WTC11 (cell line): ENCODE measurements at regions not wholly inside any gene's neighbourhood (a gene's known extent, or its start where the extent isn't known, plus 50 kb on each side); places are given as distances from the start of the nearest gene placed in this dataset.

ENCODE experiments used
- CTCF ChIP-seq: fragments of 200-600 bp; IDR thresholded peaks from 2 replicates; pipeline ENCODE4 v1.8.0; 2022; ENCODE audit warnings: antibody characterized with exemption
- ETV6 ChIP-seq: sonication (generic); formaldehyde crosslinking; IDR thresholded peaks from 2 replicates; pipeline ENCODE4 v1.8.1; 2022; ENCODE audit warnings: mild to moderate bottlenecking, missing genetic modification reagents
- JAZF1 ChIP-seq: fragments of 250-450 bp; sonication (Bioruptor Pico); IDR thresholded peaks from 2 replicates; pipeline ENCODE4 v1.9.0; 2021; ENCODE audit warnings: moderate library complexity, mild to moderate bottlenecking, inconsistent platforms
- MLX ChIP-seq: sonication (generic); formaldehyde crosslinking; IDR thresholded peaks from 2 replicates; pipeline ENCODE4 v1.8.1; 2023; ENCODE audit warnings: mild to moderate bottlenecking, missing genetic modification reagents, moderate library complexity
- NR1H2 ChIP-seq: sonication (generic); formaldehyde crosslinking; IDR thresholded peaks from 2 replicates; pipeline ENCODE4 v1.9.0; 2021; ENCODE audit warnings: mild to moderate bottlenecking, moderate library complexity, missing genetic modification reagents
- NR3C1 ChIP-seq: sonication (generic); formaldehyde crosslinking; conservative IDR thresholded peaks from 2 replicates; pipeline ENCODE4 v1.8.1; 2023; ENCODE audit warnings: low read depth, mild to moderate bottlenecking, missing genetic modification reagents
- SP1 ChIP-seq: sonication (generic); formaldehyde crosslinking; conservative IDR thresholded peaks from 2 replicates; pipeline ENCODE4 v1.8.1; 2022; ENCODE audit warnings: missing genetic modification reagents
- STAT6 ChIP-seq: sonication (generic); formaldehyde crosslinking; conservative IDR thresholded peaks from 2 replicates; pipeline ENCODE4 v1.8.1; 2023; ENCODE audit warnings: mild to moderate bottlenecking, low read depth, missing genetic modification reagents, moderate library complexity
- USF1 ChIP-seq: sonication (generic); formaldehyde crosslinking; IDR thresholded peaks from 2 replicates; pipeline ENCODE4 v1.8.0; 2022; ENCODE audit warnings: mild to moderate bottlenecking, missing genetic modification reagents
- USF2 ChIP-seq: sonication (generic); formaldehyde crosslinking; IDR thresholded peaks from 2 replicates; pipeline ENCODE4 v1.8.1; 2023; ENCODE audit warnings: mild to moderate bottlenecking, missing genetic modification reagents, moderate library complexity
- ZNF512 ChIP-seq: sonication (generic); formaldehyde crosslinking; IDR thresholded peaks from 2 replicates; pipeline ENCODE4 v1.8.1; 2022; ENCODE audit warnings: missing genetic modification reagents, borderline replicate concordance
- TF ChIP-seq, protein P1 (sequence below): sonication (generic); formaldehyde crosslinking; IDR thresholded peaks from 2 replicates; pipeline ENCODE4 v1.8.0; 2022; ENCODE audit warnings: mild to moderate bottlenecking, missing genetic modification reagents
- TF ChIP-seq, protein P2 (sequence below): fragments of 250-450 bp; sonication (Bioruptor Pico); IDR thresholded peaks from 2 replicates; pipeline ENCODE4 v1.9.0; 2021; ENCODE audit warnings: mild to moderate bottlenecking
- TF ChIP-seq, protein P3 (sequence below): sonication (generic); formaldehyde crosslinking; conservative IDR thresholded peaks from 2 replicates; pipeline ENCODE4 v1.8.1; 2022; ENCODE audit warnings: mild to moderate bottlenecking, missing genetic modification reagents

- TF ChIP-seq CTCF: no peak
- TF ChIP-seq, protein P1, sequence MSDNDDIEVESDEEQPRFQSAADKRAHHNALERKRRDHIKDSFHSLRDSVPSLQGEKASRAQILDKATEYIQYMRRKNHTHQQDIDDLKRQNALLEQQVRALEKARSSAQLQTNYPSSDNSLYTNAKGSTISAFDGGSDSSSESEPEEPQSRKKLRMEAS (CRISPR knock-in tag): no peak
- no peak for TF ChIP-seq USF1 (CRISPR knock-in tag)
- TF ChIP-seq ETV6: no peak
- TF ChIP-seq NR3C1 (CRISPR knock-in tag): no peak
- TF ChIP-seq SP1 (CRISPR knock-in tag): no peak
- TF ChIP-seq USF2: no peak
- no peak for TF ChIP-seq ZNF512 (CRISPR knock-in tag)
- TF ChIP-seq, protein P2, sequence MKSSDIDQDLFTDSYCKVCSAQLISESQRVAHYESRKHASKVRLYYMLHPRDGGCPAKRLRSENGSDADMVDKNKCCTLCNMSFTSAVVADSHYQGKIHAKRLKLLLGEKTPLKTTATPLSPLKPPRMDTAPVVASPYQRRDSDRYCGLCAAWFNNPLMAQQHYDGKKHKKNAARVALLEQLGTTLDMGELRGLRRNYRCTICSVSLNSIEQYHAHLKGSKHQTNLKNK (CRISPR knock-in tag): no peak
- no peak for TF ChIP-seq JAZF1
- no peak for TF ChIP-seq NR1H2 (CRISPR knock-in tag)
- TF ChIP-seq, protein P3, sequence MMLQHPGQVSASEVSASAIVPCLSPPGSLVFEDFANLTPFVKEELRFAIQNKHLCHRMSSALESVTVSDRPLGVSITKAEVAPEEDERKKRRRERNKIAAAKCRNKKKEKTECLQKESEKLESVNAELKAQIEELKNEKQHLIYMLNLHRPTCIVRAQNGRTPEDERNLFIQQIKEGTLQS (CRISPR knock-in tag): no peak
- no peak for TF ChIP-seq STAT6
- no peak for TF ChIP-seq MLX (CRISPR knock-in tag)
Observed at GRCh38 chr15:20672470-20672869, 130.9 kb upstream of the GOLGA6L6 start.
